DMS53 (cell line): ENCODE measurements at regions not wholly inside any gene's neighbourhood (a gene's known extent, or its start where the extent isn't known, plus 50 kb on each side); places are given as distances from the start of the nearest gene placed in this dataset.
"Not testable (repeated sequence)": the region's sequence is repeated elsewhere in the genome, so short reads cannot be mapped to it uniquely, and the experiment has no call there.

Source experiments
- DNase-seq: peaks from one replicate; lab custom pipeline; 2025; lab: John Stamatoyannopoulos, UW

DNA sequence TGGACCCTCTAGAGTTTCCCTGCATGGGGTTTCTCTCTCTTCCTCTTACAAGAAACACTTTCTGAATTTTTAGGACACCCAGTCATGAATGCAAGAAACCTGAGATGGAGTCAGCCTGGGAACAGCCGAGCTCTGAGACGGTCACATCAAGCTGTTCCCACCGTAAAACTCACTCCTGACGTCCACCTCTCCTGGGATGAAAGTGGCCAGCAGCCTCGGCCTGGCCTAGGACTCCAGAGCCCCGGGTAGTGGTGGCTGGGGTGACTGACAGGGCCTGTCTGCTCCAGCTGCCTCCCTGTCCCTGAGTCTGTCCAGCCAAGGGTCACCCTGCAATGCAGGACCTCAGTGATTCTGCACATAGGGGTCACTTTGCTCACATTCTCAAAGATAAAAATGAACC lies 217.8 kb downstream of the SHOX start:
- no peak for DNase-seq

DNA sequence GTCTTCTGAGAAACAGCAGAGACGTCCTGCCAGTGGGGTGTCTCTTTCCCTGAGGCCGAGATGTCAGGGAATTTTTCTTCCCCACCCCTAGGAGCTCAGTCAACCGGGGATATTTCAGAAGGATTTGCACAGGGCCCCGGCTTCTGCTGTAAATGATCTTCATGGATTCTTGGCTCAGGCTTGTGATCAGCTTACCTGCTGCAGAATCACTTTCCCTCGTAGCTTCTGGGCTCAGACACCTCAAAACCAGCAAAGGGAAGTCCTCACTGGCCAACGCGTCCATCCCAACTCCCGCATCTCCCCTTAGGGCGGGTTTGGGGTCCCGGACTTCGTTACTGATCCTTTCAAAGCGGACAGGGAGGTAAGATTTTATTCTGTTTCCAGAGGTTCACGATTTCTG lies 212.7 kb downstream of the SHOX start:
- no peak for DNase-seq

- DNase-seq: no peak
Observed at GRCh38 chrX:840556-840955, 210.0 kb downstream of the SHOX start.

- not testable (repeated sequence) for DNase-seq
Observed at GRCh38 chrX:838666-839065, 208.1 kb downstream of the SHOX start.

- DNase-seq: not testable (repeated sequence)
Observed at GRCh38 chrX:835857-836256, 205.3 kb downstream of the SHOX start.

DNA sequence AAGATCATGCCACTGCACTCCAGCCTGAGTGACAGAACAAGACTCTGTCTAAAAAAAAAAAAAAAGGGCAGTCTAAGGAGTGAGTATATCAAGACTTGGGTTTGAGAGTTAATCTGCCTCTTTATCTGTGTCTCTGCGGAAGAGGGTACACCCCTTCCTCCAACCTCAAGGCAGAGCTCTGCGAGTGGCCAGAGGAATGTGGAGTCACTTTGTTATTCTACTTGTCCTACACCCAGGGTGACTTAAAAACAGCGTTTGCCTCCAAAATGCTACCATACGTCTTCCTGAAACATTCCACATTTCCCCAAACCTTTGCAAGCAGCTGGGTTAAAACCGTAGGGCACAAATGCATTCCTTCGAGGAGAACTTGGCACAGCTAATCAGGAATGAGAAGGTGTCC lies 199.9 kb downstream of the SHOX start:
- DNase-seq: no peak

- DNase-seq: no peak
Observed at GRCh38 chrX:829145-829544, 198.6 kb downstream of the SHOX start.

- DNase-seq: no peak
Observed at GRCh38 chrX:828411-828959, 197.9 kb downstream of the SHOX start.

DNA sequence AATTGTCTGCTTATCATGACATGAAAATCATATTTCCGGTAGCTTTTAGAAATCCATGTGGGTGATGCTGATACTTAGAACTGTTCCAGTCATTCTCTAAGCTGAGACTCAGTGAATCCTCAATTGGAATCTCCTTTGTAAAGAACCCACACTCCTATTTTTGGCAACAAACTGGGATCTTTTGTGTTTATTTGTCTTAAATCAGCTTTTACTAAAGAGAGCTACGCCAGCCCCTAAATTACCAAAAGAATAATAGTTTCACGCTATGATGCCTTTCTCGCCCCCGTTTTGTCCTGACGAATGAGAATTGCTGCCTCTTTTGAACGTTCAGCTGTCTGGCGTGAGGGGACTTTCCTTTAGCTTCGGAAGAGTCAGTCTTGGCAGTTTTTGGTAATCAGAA lies 195.9 kb downstream of the SHOX start:
- no peak for DNase-seq

DNA sequence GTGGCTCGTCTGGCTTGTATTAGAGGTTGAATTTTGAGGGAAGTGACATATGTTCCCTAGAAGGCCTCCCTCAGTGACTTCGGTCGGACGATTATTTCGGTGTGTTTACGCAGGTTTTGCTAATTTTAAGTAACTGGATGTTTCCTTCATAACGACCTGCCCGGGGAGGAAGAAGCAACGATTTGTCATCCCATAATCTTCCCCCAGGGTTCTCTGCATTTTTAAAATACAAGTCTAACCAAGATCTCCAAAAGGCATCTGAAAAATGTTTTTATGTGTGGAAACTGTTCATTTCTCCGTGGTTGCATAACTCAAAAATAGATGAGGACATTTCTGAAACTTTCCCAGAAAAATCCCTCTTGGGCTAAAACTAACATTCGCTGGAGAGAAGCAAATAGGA lies 195.4 kb downstream of the SHOX start:
- no peak for DNase-seq

DNA sequence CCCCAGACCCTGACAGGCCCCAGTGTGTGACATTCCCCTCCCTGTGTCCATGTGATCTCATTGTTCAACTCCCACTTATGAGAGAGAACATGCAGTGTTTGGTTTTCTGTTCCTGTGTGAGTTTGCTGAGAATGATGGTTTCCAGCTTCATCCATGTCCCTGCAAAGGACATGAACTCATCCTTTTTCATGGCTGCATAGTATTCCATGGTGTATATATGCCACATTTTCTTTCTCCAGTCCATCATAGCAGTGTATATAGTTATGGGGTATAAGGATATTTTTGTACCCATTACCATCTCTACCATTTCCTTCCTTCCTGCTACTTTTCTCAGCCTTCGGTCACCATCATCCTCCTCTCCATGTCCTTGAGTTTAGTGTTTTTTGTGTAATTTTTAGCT lies 192.5 kb downstream of the SHOX start:
- DNase-seq: not testable (repeated sequence)

- DNase-seq: no peak
Observed at GRCh38 chrX:821327-822107, 190.9 kb downstream of the SHOX start.

DNA sequence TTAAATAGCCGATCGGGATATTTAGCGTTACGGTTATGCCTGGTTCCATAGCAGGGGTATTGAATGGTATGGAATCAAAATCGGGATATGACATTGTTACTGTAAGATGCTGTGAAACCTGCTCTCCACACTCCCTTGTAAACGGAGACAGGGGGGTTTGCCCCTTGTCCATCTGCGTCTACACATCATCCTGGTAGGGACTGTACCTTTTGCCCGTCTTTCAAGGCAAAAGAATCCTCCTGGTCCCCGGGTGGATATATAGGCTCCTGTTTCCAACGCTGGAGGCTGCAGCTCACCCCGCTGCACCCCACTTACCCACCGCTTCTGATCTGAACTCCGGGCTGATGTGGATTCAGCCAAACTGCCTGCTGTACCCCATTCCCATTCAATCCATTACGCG lies 189.1 kb downstream of the SHOX start:
- DNase-seq: no peak

GRCh38 chrX:817759-818300 lies 187.2 kb downstream of the SHOX start:
- DNase-seq: no peak

- DNase-seq: not testable (repeated sequence)
Observed at GRCh38 chrX:817147-817546, 186.6 kb downstream of the SHOX start.

DNA sequence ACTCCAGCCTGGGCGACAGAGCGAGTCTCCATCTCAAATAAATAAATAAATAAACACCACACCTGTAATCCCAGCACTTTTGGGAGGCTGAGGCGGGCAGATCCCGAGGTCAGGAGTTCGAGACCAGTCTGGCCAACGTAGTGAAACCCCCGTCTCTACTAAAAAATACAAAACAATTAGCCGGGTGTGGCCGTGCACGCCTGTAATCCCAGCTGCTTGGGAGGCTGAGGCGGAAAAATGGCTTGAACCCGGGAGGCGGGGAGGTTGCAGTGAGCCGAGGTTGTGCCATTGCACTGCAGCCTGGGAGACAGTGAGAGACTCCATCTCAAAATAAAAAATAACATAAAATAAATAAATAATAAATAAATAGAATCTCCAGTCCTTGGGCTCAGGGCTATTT lies 185.8 kb downstream of the SHOX start:
- no peak for DNase-seq

- no peak for DNase-seq
Observed at GRCh38 chrX:810186-810585, 179.6 kb downstream of the SHOX start.

DNA sequence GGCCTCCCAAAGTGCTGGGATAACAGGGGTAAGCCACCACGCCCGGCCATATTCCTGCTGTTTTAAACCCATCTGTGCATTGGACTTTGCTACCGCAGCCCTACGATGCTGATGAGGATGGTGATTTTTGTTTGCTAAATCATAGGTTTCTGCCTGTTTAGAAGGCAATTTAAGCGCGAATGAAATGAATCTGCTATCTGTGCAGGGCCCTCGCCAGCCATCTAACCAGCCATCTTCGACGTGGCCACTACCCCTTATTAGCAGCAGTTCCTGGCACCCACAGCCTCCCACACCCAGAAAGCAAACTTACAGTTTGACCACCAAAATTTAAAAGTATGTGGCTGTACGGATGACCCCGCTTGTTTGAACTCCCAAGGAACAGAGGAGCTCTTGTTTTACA lies 178.5 kb downstream of the SHOX start:
- no peak for DNase-seq

- DNase-seq: no peak
Observed at GRCh38 chrX:806586-806985, 176.0 kb downstream of the SHOX start.

GRCh38 chrX:805988-806387 lies 175.4 kb downstream of the SHOX start:
- DNase-seq: no peak

- no peak for DNase-seq
Observed at GRCh38 chrX:805103-805670, 174.6 kb downstream of the SHOX start.

- no peak for DNase-seq
Observed at GRCh38 chrX:802846-803245, 172.3 kb downstream of the SHOX start.

- no peak for DNase-seq
Observed at GRCh38 chrX:799808-800207, 169.2 kb downstream of the SHOX start.
